ENCODE measurements at regions not wholly inside any gene's neighbourhood (a gene's known extent, or its start where the extent isn't known, plus 50 kb on each side); places are given as distances from the start of the nearest gene placed in this dataset.
"Not testable (repeated sequence)": the region's sequence is repeated elsewhere in the genome, so short reads cannot be mapped to it uniquely, and the experiment has no call there.

DNA sequence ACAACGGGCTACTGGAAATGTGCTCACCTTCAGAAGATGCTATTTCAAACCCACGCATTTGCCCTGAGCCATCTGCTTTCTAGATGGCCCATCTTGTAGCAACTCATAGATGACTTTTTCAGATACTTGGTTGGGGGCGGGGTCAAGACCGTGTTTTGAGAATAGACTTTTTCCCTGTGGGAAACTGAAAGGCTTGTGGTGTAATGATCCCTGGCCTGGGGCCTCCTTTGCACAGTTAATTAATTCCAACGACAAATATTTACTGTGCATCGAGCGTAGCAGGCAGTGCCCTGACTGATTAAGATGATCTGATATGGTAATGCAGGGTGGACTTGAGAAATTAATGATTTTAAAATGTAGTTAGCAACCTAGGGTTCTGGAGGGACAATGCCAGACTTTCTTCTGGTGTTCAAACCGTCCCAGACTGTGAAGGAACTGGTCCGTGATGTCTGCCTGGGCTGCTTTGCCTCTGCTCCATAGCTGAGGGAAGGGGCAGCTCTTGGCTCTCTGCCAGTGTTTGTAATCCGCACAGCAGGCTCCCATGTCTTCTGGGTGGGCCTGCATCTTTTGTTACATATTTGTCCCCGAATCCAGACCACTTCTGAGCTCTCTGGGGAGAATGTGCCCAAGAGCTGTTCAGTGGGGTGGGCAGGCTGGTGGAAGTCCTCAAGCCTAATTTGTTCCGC is 84.8 kb downstream of the ADAMTS15 start:
- intact Hi-C loops (cut with DNase I), result no loop called here

DNA sequence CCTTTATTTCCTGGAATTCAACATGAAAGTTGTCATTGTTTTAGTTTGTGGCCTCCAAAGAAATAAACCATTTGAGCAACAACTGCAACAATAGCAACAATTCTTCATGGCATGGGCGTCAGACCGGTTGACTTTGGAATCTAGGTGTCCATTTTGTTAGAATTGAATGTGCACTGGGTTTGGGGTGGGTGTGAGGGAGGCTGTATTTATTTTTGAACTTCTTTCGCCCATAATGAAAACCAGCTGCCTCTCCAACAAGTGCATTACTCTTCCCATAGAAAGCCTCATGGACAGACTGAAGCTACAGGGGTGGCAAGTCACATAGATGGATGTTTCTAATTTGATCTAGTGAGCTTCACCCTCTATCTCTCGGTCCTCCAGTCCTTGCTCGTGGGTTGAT is 85.4 kb downstream of the ADAMTS15 start:
- TF ChIP-seq, protein P1, sequence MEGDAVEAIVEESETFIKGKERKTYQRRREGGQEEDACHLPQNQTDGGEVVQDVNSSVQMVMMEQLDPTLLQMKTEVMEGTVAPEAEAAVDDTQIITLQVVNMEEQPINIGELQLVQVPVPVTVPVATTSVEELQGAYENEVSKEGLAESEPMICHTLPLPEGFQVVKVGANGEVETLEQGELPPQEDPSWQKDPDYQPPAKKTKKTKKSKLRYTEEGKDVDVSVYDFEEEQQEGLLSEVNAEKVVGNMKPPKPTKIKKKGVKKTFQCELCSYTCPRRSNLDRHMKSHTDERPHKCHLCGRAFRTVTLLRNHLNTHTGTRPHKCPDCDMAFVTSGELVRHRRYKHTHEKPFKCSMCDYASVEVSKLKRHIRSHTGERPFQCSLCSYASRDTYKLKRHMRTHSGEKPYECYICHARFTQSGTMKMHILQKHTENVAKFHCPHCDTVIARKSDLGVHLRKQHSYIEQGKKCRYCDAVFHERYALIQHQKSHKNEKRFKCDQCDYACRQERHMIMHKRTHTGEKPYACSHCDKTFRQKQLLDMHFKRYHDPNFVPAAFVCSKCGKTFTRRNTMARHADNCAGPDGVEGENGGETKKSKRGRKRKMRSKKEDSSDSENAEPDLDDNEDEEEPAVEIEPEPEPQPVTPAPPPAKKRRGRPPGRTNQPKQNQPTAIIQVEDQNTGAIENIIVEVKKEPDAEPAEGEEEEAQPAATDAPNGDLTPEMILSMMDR (IDR thresholded peaks at IDR 0.05), result no peak
- no peaks in the 10 kb centered on the region for H3K4me1 ChIP-seq
- H3K4me3 ChIP-seq, result no peak overlapping the region
- no peaks in the 10 kb centered on the region for H3K9me3 ChIP-seq
- H3K36me3 ChIP-seq, result no peaks in the 10 kb centered on the region
- intact Hi-C loops (cut with DNase I), result no loop called here
- ATAC-seq (no peak), DNase-seq (no peak)
- no peak overlapping the region for H3K27ac ChIP-seq
- H3K27me3 ChIP-seq, result no peaks in the 10 kb centered on the region

More for the DNA sequence above, 84.8 kb downstream of the ADAMTS15 start:
- TF ChIP-seq, protein P1 (IDR thresholded peaks at IDR 0.05), result no peak
- Histone ChIP-seq H3K4me1 (no peaks in the 10 kb centered on the region), H3K9me3 (no peaks in the 10 kb centered on the region), H3K27ac (no peak overlapping the region), H3K27me3 (no peaks in the 10 kb centered on the region), H3K36me3 (no peaks in the 10 kb centered on the region), H3K4me3 (no peak overlapping the region)
- DNase-seq (no peak), ATAC-seq (no peak)

- Histone ChIP-seq H3K27me3 (no peaks in the 10 kb centered on the region), H3K4me1 (no peaks in the 10 kb centered on the region), H3K36me3 (no peaks in the 10 kb centered on the region), H3K9me3 (no peaks in the 10 kb centered on the region), H3K4me3 (no peak overlapping the region), H3K27ac (no peak overlapping the region)
- DNase-seq, result no peak
- TF ChIP-seq, protein P1 (IDR thresholded peaks at IDR 0.05), result no peak
- no peak for ATAC-seq
- intact Hi-C loops (cut with DNase I), result no loop called here
Observed at GRCh38 chr11:130534551-130534950, 86.1 kb downstream of the ADAMTS15 start.

- Histone ChIP-seq H3K27ac (no peak overlapping the region), H3K4me1 (no peaks in the 10 kb centered on the region), H3K4me3 (no peak overlapping the region), H3K36me3 (no peaks in the 10 kb centered on the region), H3K9me3 (no peaks in the 10 kb centered on the region), H3K27me3 (no peaks in the 10 kb centered on the region)
- intact Hi-C loops (cut with DNase I), result no loop called here
- TF ChIP-seq, protein P1 (IDR thresholded peaks at IDR 0.05), result no peak
- DNase-seq (no peak), ATAC-seq (no peak)
Observed at GRCh38 chr11:130535520-130535919, 87.1 kb downstream of the ADAMTS15 start.

- ATAC-seq (no peak), DNase-seq (no peak)
- Histone ChIP-seq H3K27me3 (no peaks in the 10 kb centered on the region), H3K4me3 (no peak overlapping the region), H3K27ac (no peak overlapping the region), H3K9me3 (no peaks in the 10 kb centered on the region), H3K4me1 (no peaks in the 10 kb centered on the region), H3K36me3 (no peaks in the 10 kb centered on the region)
- intact Hi-C loops (cut with DNase I), result no loop called here
- TF ChIP-seq, protein P1 (IDR thresholded peaks at IDR 0.05), result no peak
Observed at GRCh38 chr11:130536106-130537040, 87.9 kb downstream of the ADAMTS15 start.

DNA sequence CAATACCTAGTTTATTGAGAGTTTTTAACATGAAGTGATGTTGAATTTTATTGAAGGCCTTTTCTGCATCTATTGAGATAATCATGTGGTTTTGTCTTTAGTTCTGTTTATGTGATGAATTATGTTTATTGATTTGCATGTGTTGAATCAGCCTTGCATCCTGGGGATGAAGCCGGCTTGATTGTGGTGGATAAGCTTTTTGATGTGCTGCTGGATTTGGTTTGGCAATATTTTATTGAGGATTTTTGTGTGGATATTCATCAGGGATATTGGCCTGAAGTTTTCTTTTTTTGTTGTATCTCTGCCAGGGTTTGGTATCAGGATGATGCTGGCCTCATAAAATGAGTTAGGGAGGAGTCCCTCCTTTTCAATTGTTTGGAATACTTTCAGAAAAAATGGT is 91.2 kb downstream of the ADAMTS15 start:
- H3K27me3 ChIP-seq; intact Hi-C loops (cut with DNase I); DNase-seq; ATAC-seq; H3K9me3 ChIP-seq; H3K4me3 ChIP-seq; H3K27ac ChIP-seq; H3K4me1 ChIP-seq; H3K36me3 ChIP-seq: not testable (repeated sequence)
